Activated CD8-positive, alpha-beta memory T cell treated with anti-CD3 and anti-CD28 coated beads, Interleukin-2, amount 10 ng/mL, durations not matched to agents 7 days and 5 days (primary cell): ENCODE measurements at regions not wholly inside any gene's neighbourhood (a gene's known extent, or its start where the extent isn't known, plus 50 kb on each side); places are given as distances from the start of the nearest gene placed in this dataset.
"Not testable (repeated sequence)": the region's sequence is repeated elsewhere in the genome, so short reads cannot be mapped to it uniquely, and the experiment has no call there.

ENCODE experiments used
- ATAC-seq: fragments of 150-1000 bp; cut with Tn5 transposase; one replicate; pipeline ENCODE4 v1.10.0; 2021; ENCODE audit warnings: moderate library complexity
- CTCF ChIA-PET: fragments of 350-600 bp; sonication (Branson Sonifier 250); formaldehyde crosslinking; loops from one replicate; lab custom pipeline; 2021; ENCODE audit warnings: antibody characterized with exemption; lab: Charles Lee
- DNase-seq: peaks from one replicate; pipeline ENCODE4 v3.0.0-alpha.2; 2020
- H3K27ac Mint-ChIP-seq: one replicate; pipeline ENCODE4 v1.8.0; 2021; ENCODE audit warnings: mild to moderate bottlenecking, mixed read lengths
- H3K27me3 Mint-ChIP-seq: one replicate; pipeline ENCODE4 v1.8.0; 2021; ENCODE audit warnings: mixed read lengths
- H3K36me3 Mint-ChIP-seq: one replicate; pipeline ENCODE4 v1.8.0; 2021; ENCODE audit warnings: mild to moderate bottlenecking, mixed read lengths
- H3K4me1 Mint-ChIP-seq: one replicate; pipeline ENCODE4 v1.8.0; 2021; ENCODE audit warnings: mixed read lengths
- H3K4me3 Mint-ChIP-seq: one replicate; pipeline ENCODE4 v1.8.0; 2021; ENCODE audit warnings: mild to moderate bottlenecking, moderate library complexity, mixed read lengths
- H3K9me3 Mint-ChIP-seq: one replicate; pipeline ENCODE4 v1.8.0; 2022; ENCODE audit warnings: low read depth, mixed read lengths

DNA sequence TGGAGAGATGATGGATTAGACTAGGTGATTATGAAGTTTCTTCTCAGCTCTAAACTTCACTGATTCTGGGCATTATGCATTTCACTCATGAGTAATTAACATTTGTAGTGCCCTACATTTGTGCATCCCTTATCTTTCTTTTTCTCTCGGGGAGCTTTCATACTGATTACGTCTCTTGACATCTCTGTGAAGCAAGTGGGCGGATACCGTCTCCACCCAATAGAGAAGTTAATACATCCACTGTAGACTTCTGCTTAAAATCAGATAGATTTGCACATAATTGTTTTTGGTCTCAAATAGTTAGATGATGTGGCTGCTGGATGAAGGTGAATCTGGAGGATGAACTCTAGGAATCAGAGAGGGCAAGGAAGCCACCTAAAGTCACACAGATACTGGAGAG, 653.6 kb upstream of the EEF2KMT start:
- no peak for ATAC-seq
- no peaks in the 10 kb centered on the region for H3K4me1 Mint-ChIP-seq
- no peak overlapping the region for H3K4me3 Mint-ChIP-seq
- H3K27ac Mint-ChIP-seq = no peak overlapping the region
- CTCF ChIA-PET = no interaction called here
- H3K36me3 Mint-ChIP-seq = no peaks in the 10 kb centered on the region
- peaks cover 6% of the 10 kb centered on the region for H3K9me3 Mint-ChIP-seq
- no peak for DNase-seq
- H3K27me3 Mint-ChIP-seq = no peaks in the 10 kb centered on the region

DNA sequence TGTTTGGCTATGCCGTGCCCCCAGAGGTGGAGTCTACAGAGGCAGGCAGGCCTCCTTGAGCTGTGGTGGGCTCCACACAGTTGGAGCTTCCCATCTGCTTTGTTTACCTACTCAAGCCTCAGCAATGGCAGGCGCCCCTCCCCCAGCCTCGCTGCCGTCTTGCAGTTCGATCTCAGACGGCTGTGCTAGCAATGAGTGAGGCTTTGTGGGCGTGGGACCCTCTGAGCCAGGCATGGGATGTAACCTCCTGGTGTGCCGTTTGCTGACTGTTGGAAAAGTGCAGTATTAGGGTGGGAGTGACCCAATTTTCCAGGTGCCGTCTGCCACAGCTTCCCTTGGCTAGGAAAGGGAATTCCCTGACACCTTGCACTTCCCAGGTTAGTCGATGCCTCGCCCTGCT, 652.8 kb upstream of the EEF2KMT start:
- H3K27ac Mint-ChIP-seq, CTCF ChIA-PET, DNase-seq, ATAC-seq, H3K9me3 Mint-ChIP-seq, H3K27me3 Mint-ChIP-seq, H3K36me3 Mint-ChIP-seq, H3K4me3 Mint-ChIP-seq, H3K4me1 Mint-ChIP-seq: not testable (repeated sequence)

DNA sequence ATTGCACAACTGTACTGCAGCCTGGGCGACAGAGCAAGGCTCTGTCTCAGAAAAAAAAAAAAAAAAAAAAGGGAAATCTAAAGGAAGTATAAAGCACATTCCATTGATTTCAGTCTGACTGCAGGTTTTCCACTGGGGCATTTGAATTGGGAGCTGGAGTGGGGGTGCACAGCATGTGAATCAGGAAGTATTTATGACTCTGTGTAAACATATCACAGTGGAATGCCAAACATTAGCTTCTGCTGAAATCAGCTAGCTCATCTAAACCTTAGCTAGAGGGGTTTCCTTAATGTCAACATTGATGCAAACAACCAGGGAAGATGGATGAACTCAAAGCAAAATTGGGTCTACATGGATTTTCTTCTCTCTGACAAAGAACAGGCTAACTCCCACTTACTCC, 641.0 kb upstream of the EEF2KMT start:
- Mint-ChIP-seq H3K27ac (no peak overlapping the region), H3K27me3 (no peaks in the 10 kb centered on the region), H3K36me3 (no peaks in the 10 kb centered on the region), H3K4me3 (no peak overlapping the region), H3K9me3 (peaks cover 18% of the 10 kb centered on the region), H3K4me1 (no peaks in the 10 kb centered on the region)
- ATAC-seq (no peak), DNase-seq (no peak)
- CTCF ChIA-PET = no interaction called here

DNA sequence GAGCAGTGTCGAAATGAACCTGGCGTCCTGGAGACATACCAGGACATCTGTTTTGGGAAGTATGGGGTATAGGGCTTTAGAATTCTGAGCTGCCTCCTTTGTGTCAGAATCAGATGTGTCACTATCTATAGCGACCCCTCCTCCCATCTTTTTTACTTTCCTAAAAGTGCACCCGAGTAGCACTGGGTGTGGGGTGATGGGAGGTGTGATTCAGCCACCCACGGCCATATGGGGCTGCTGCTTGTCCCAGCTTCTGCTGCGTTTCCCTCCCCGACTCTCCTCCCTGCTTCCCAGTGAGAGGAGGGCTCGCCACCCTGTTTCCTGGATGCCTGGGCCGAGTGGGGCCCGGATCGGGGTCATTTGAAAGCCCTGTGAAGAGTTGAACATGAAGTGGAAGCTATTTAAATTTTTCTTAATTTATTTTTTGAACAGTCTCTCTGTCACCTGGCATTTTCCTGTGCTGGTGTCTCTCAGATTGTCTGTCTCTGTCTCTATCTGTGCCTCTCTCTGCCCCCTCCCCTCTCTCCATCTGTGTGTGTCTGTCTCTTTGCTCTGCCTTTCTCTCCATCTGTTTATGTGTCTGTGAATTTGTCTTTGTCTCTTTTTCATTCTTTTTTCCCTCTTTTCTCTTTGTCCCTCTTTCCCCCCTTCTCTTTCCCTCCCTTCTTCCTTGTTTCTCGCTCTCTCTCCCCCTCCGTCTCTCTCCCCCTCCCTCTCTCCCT, 638.8 kb upstream of the EEF2KMT start:
- no peaks in the 10 kb centered on the region for H3K4me1 Mint-ChIP-seq
- DNase-seq (no peak), ATAC-seq (no peak)
- CTCF ChIA-PET = no interaction called here
- H3K27ac Mint-ChIP-seq = no peak overlapping the region
- H3K36me3 Mint-ChIP-seq = no peaks in the 10 kb centered on the region
- no peaks in the 10 kb centered on the region for H3K27me3 Mint-ChIP-seq
- no peak overlapping the region for H3K4me3 Mint-ChIP-seq
- peaks cover 18% of the 10 kb centered on the region for H3K9me3 Mint-ChIP-seq

DNA sequence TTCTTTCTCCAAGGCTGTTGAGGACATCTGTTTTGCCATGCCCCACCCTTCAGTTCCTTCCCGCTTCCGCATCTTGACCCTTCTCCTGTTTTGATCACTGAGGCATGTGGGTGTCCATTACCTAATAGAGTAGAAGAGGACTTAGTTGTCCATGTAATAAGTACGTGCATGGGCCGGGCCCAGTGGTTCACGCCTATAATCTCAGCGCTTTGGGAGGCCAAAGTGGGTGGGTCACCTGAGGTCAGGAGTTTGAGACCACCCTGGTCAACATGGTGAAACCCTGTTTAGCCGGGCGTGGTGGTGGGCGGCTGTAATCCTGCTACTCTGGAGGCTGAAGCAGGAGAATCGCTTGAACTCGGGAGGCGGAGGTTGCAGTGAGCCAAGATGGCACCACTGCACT, 637.8 kb upstream of the EEF2KMT start:
- H3K9me3 Mint-ChIP-seq = peaks cover 13% of the 10 kb centered on the region
- DNase-seq = no peak
- H3K27ac Mint-ChIP-seq = no peak overlapping the region
- H3K27me3 Mint-ChIP-seq = no peaks in the 10 kb centered on the region
- H3K4me1 Mint-ChIP-seq = no peaks in the 10 kb centered on the region
- H3K4me3 Mint-ChIP-seq = no peak overlapping the region
- ATAC-seq = no peak
- CTCF ChIA-PET = no interaction called here
- H3K36me3 Mint-ChIP-seq = no peaks in the 10 kb centered on the region

DNA sequence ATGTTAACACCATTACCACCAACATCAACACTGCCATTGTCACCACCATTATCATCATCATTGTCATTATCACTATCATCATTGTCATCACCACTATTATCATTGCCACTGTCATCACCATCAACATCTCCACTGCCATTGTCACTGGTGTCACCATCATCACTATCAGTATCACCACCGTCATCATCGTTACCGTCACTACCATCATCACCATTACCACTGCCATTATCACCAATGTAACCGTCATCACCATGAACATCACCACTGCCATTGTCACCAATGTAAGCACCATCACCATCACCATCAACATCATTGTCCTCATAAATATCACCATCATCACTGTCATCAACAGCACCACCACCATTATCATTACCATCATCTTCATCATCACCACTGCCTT, 633.2 kb upstream of the EEF2KMT start:
- ATAC-seq = no peak
- CTCF ChIA-PET = no interaction called here
- H3K4me3 Mint-ChIP-seq = no peak overlapping the region

DNA sequence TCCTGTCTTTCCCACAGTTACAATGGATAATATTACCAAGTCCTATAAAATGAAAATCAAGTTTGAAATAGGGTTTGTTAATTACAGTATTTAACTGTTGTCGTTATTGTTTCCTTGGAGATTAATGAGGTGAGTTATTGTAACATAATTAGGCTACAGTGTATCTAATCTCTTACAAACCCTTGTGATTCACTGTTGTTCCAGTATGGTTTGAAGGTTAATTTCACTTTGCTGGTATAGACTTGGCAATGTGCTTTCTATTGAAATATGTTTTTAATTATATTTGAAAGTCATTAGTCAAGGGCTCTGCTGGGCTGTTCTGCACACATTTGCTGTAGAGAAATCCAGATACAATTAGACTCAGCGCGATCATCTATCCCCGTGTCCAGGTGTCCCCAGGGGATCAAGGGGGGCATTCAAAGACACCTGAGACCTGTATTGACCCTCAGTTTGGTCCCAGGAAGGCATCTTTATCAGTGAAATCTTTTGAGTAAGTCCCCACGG, 624.6 kb upstream of the EEF2KMT start:
- CTCF ChIA-PET = no interaction called here
- no peaks in the 10 kb centered on the region for H3K4me1 Mint-ChIP-seq
- H3K27me3 Mint-ChIP-seq = no peaks in the 10 kb centered on the region
- H3K9me3 Mint-ChIP-seq = peaks cover 4% of the 10 kb centered on the region
- no peaks in the 10 kb centered on the region for H3K36me3 Mint-ChIP-seq
- no peak overlapping the region for H3K4me3 Mint-ChIP-seq
- no peak overlapping the region for H3K27ac Mint-ChIP-seq
- ATAC-seq = no peak
- no peak for DNase-seq

More for the DNA sequence above, 633.2 kb upstream of the EEF2KMT start:
- DNase-seq = no peak
- peaks cover 9% of the 10 kb centered on the region for H3K9me3 Mint-ChIP-seq
- H3K36me3 Mint-ChIP-seq = no peaks in the 10 kb centered on the region
- H3K27me3 Mint-ChIP-seq = no peaks in the 10 kb centered on the region
- no peak overlapping the region for H3K27ac Mint-ChIP-seq
- no peaks in the 10 kb centered on the region for H3K4me1 Mint-ChIP-seq

DNA sequence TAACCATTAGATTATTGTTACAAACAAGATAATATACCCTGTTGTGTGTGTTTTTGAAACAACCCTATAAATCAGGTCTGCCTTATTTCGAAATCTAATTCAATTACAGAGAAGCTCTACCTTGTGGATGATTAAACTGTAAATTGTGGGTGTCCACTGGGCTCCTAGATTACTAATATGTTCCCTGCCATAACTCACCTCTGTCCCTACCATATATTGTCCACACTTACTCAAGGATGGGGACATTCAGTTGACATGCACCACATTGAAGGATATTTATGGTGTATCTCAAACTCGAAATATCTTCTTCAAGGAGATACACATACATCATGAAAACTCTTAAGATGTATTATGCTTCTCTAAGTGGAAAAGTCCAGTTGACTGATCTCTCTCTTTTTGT, 617.6 kb upstream of the EEF2KMT start:
- ATAC-seq (no peak), DNase-seq (no peak)
- no peaks in the 10 kb centered on the region for H3K4me1 Mint-ChIP-seq
- no peaks in the 10 kb centered on the region for H3K27me3 Mint-ChIP-seq
- H3K36me3 Mint-ChIP-seq = no peaks in the 10 kb centered on the region
- no peak overlapping the region for H3K4me3 Mint-ChIP-seq
- H3K27ac Mint-ChIP-seq = no peak overlapping the region
- peaks cover 16% of the 10 kb centered on the region for H3K9me3 Mint-ChIP-seq
- CTCF ChIA-PET = no interaction called here

DNA sequence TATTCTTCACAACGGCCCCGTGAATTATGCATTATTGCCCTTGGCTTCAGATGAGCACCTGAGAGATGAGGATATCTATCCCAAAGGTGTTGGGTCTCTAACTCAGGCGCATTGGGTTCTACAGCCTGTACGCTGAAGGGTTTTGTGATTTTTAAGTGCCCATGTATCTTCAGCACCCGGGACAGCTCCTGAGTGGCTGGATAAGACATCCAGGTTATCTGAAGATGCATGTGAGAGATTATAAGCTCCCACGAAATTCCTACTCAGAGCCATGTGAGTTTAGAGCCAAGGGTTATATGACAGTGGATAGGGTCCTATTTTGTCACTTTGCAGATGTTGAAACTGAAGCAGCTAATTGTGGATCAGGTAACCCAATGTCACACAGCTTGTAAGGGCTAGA, 612.3 kb upstream of the EEF2KMT start:
- no peaks in the 10 kb centered on the region for H3K27me3 Mint-ChIP-seq
- DNase-seq (no peak), ATAC-seq (no peak)
- peaks cover 18% of the 10 kb centered on the region for H3K9me3 Mint-ChIP-seq
- no peaks in the 10 kb centered on the region for H3K4me1 Mint-ChIP-seq
- H3K36me3 Mint-ChIP-seq = no peaks in the 10 kb centered on the region
- no peak overlapping the region for H3K4me3 Mint-ChIP-seq
- CTCF ChIA-PET = no interaction called here
- H3K27ac Mint-ChIP-seq = no peak overlapping the region

DNA sequence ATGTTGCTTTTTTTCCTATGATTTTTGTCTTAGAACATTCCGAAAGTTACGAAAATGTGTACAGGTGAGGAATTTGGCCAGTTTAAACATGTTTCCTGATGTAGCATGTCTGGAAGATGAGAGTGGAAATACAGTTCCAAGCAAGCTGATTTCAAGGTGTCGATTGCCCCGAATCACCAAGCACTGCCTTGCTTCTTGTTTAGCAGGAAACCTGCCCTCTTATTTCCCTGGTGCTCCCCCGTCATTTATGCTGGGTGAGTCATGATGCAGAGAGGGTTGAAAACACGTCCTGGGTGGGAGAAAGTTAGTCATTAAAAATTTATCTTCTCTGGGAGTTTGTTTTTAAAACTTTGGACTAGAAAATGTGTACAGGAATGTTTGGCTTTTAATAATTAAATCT, 608.6 kb upstream of the EEF2KMT start:
- H3K4me3 Mint-ChIP-seq = no peak overlapping the region
- DNase-seq = no peak
- no peak overlapping the region for H3K27ac Mint-ChIP-seq
- no peak for ATAC-seq
- H3K4me1 Mint-ChIP-seq = no peaks in the 10 kb centered on the region
- H3K36me3 Mint-ChIP-seq = no peaks in the 10 kb centered on the region
- H3K9me3 Mint-ChIP-seq = peaks cover 22% of the 10 kb centered on the region
- H3K27me3 Mint-ChIP-seq = no peaks in the 10 kb centered on the region
- CTCF ChIA-PET = no interaction called here

DNA sequence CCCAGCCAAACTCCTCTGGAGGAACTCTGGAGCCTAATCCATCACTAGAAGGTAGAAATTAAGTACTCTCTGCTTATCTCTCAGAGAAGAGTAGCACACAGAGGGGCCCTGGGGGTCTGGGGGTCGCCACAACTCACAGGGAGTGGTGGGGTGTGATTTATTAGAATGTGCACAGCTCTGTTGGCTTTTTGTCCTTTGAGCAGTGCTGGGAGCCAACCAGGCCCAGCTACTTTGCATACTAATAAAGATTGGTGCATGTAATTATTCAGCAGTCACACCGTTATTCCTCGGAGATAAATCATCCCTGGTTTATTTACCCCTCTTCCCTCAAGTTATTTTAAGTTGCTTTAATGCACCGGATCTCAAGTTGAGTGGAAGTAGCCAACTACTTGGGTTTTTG, 606.7 kb upstream of the EEF2KMT start:
- no peak for DNase-seq
- Mint-ChIP-seq H3K36me3 (no peaks in the 10 kb centered on the region), H3K27me3 (no peaks in the 10 kb centered on the region), H3K9me3 (peaks cover 24% of the 10 kb centered on the region), H3K27ac (no peak overlapping the region), H3K4me3 (no peak overlapping the region), H3K4me1 (no peaks in the 10 kb centered on the region)
- CTCF ChIA-PET = no interaction called here
- ATAC-seq = no peak

DNA sequence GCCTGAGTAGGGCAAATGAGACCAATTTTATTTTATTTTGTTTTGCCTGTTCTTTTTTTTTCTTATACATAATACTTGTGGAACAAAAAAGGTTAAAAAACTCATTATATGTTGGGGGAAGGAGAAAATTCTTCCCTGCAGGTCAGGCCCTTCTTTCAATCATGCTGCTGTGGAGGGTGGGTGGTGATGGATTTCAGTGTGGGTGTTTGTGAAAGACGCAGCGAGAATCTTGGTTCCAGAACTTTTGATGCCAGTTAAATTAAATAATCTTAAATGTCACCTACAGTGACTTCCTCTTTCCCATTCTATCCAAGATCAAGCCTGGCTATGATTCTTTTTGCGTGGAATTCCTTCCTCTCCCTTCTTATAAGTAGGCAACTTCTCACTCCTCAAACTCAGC, 595.8 kb upstream of the EEF2KMT start:
- no peaks in the 10 kb centered on the region for H3K36me3 Mint-ChIP-seq
- CTCF ChIA-PET = no interaction called here

DNA sequence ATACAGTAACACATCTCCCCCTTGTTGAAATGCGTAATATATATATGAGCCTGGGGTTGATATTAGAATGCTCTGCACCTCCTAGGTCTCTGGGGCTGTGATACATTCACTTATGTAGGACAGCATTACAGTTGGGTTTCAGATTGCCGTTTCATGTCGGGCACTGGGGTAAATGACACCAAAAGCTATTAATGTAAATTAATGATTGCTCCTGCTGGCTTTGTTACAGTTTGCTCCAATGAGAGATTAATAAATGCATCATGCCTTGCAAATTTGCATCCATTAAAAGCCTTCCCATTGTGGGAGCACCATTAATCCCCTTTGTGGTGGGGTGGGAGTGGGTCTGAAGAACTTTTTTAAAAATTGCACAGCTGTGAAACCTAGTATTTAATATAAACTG, 584.4 kb upstream of the EEF2KMT start:
- CTCF ChIA-PET = no interaction called here
- peaks cover 9% of the 10 kb centered on the region for H3K9me3 Mint-ChIP-seq
- no peaks in the 10 kb centered on the region for H3K36me3 Mint-ChIP-seq
- H3K4me3 Mint-ChIP-seq = no peak overlapping the region
- DNase-seq (no peak), ATAC-seq (no peak)
- H3K27me3 Mint-ChIP-seq = no peaks in the 10 kb centered on the region
- no peaks in the 10 kb centered on the region for H3K4me1 Mint-ChIP-seq
- H3K27ac Mint-ChIP-seq = no peak overlapping the region

More for the DNA sequence above, 595.8 kb upstream of the EEF2KMT start:
- H3K4me3 Mint-ChIP-seq = no peak overlapping the region
- no peak for DNase-seq
- ATAC-seq = no peak
- no peaks in the 10 kb centered on the region for H3K4me1 Mint-ChIP-seq
- H3K27ac Mint-ChIP-seq = no peak overlapping the region
- peaks cover 6% of the 10 kb centered on the region for H3K9me3 Mint-ChIP-seq
- H3K27me3 Mint-ChIP-seq = no peaks in the 10 kb centered on the region

DNA sequence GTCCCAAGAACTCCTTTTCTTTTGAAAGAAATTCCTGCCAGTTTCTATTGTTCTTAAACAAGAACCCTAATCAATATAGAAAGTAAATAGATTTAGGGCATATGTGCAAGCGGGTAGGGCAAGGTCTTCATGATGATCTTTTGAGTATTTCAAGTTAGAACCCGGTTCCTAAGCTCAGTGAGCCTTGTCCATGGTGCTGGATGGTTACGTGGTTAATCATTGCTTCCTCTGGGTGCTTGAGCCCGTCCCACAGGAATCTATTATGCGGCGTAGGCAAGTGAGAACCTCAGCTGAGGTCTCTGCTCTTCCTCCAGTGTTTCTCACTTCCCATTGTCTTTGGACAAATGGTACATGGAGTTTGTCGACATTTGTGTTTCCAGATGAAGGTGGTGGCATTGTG, 580.8 kb upstream of the EEF2KMT start:
- no peak overlapping the region for H3K27ac Mint-ChIP-seq
- DNase-seq = no peak
- H3K4me1 Mint-ChIP-seq = no peaks in the 10 kb centered on the region
- H3K27me3 Mint-ChIP-seq = no peaks in the 10 kb centered on the region
- CTCF ChIA-PET = no interaction called here
- H3K9me3 Mint-ChIP-seq = peaks cover 9% of the 10 kb centered on the region
- no peaks in the 10 kb centered on the region for H3K36me3 Mint-ChIP-seq
- no peak overlapping the region for H3K4me3 Mint-ChIP-seq
- no peak for ATAC-seq
